Upper lobe of left lung (tissue), 4 donors: ENCODE measurements at regions not wholly inside any gene's neighbourhood (a gene's known extent, or its start where the extent isn't known, plus 50 kb on each side); places are given as distances from the start of the nearest gene placed in this dataset.

Experiments
- CTCF ChIP-seq, 6 experiments: fragments of 450-650 bp in 4 of 6; fragments of 200-600 bp in 2 of 6; sonication (generic) in 2 of 6; IDR thresholded peaks; one replicate each; pipeline ENCODE4 v1.5.1; 2016 to 2019; ENCODE audit warnings: antibody characterized with exemption in 6 of 6
- EP300 ChIP-seq, 4 donors: sonication (generic); formaldehyde crosslinking; IDR thresholded peaks; one replicate each; pipeline ENCODE4 v1.5.1; 2017; ENCODE audit warnings: antibody characterized with exemption in 4 of 4, control low read depth in 2 of 4
- POLR2A ChIP-seq, 4 donors: fragments of 450-650 bp; IDR thresholded peaks; one replicate each; pipeline ENCODE4 v1.5.1; 2016 to 2017; ENCODE audit warnings: antibody characterized with exemption in 4 of 4, mild to moderate bottlenecking in 2 of 4
- POLR2AphosphoS5 ChIP-seq, 2 donors: sonication (generic); formaldehyde crosslinking; IDR thresholded peaks; one replicate each; pipeline ENCODE4 v1.5.1; 2017; ENCODE audit warnings: antibody characterized with exemption in 2 of 2

GRCh38 chr6:76631622-76632021 is 559.2 kb upstream of the IMPG1 start:
- no peak for TF ChIP-seq CTCF (IDR thresholded peaks at IDR 0.05)
- no peak for TF ChIP-seq POLR2A (IDR thresholded peaks at IDR 0.05)
- no peak for TF ChIP-seq POLR2AphosphoS5 (IDR thresholded peaks at IDR 0.05)
- TF ChIP-seq EP300 (IDR thresholded peaks at IDR 0.05): no peak
